ENCODE measurements at regions not wholly inside any gene's neighbourhood (a gene's known extent, or its start where the extent isn't known, plus 50 kb on each side); places are given as distances from the start of the nearest gene placed in this dataset.
A peak's percentile ranks its signal among the peaks of the same experiment; 100 is the strongest.
"Not testable (repeated sequence)": the region's sequence is repeated elsewhere in the genome, so short reads cannot be mapped to it uniquely, and the experiment has no call there.

DNA sequence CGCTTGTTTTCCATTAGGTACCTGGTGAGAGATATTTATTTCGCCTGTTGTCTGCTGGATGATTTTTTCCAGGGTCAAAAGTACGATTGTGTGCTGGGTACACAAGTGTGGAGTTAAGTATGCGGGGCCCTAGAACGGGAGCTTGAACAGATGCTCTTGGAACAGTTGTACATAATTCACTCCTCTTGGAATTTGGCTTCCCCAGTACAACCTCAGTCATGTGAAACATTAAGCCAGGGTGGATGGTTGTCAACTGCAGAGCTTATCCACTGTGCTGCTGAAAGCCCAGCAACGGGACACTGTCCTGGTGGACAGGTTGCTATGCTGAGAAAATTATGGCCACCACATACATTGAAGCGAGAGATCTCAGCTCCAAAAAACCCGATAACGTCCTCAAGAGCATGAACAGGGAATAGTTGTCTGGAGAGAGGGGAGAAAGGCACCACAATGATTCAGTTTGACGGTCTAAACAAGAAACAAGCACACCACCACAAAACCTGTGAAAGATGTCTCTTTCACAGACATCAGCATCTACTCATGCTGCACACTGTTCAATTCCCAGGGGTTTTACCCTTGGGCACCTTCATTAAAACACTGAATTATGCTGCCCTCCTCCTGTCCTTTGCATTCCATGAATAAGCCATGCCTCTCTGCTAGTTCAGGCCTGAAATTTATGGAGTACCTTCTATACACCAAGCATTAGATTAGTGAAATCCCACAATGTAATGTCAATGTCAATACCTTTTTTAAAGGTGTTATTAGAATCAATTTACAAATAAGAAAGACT is 176.8 kb upstream of the TRIB2 start:
- no peak for DNase-seq (ENCODE audit: low spot score)

DNA sequence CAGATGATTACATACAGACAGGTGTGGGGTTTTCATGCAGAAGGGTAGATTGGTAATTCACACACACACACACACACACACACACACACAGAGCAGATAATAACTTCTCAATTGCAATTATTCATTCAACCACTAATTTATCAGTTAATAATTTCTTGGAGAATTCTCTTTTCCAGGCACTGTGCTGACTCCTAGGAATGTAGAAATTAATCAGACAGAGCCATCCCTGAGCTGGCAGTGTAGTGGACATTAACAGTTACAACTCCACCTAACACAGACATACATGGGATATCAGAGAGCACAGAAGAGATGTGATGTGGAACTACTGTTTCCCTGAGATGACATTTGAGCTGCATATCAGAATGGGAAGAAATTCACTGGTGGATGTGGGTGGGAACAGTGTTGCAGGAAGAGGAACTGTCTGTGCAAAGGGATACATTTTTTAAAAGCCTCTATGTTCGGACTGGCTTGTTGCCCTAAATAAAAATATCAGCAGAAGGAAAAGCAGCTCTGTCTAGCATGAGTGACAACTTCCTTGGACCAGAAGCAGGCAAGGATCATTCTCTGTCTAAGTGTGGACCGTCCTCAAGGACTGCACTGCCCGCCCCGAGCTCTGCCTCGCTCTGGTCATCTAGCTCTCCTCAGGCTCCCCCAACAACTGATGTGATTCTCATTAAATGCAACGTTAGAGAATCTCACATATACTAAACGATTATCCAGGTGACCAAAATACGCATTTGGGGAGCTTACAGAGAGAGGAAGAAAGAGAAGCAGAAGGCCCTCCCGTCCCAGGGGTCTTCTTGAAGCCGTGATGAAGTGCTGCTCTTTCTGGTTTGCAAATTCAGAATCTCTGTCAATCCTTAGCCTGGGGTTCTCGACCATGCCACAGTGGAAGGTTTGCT is 173.4 kb upstream of the TRIB2 start:
- no peak for DNase-seq (ENCODE audit: low spot score)

DNA sequence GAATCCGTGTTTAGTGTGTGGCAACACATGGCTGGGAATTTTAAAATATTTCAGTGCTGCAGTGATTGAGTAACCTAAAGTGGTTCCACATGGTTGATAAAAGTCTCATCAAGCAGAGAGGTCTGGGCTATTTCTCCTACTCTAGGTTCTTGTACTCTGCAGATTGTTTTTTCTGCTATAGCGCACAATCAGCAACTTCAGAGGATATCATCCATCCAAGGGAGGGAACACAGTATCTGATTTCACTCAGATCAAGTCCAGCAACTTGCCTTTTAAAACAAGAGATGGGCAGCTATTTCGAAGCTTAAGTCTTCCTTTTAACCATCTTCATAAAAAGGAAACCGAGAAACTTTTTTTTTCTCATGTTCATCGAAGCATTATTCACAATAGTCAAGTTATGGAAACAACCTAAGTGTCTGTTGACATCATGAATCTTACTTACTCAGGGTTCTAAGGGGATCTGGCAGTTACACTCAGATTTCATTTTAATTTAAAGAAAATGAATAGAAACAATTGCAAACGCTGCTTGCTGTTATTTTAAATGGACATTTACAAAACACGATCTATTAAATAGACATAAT is 172.7 kb upstream of the TRIB2 start:
- peak; percentile 81 for DNase-seq (ENCODE audit: low spot score)

GRCh38 chr2:12547566-12548170 is 169.1 kb upstream of the TRIB2 start:
- no peak for DNase-seq (ENCODE audit: low spot score)

- no peak for DNase-seq (ENCODE audit: low spot score)
Measured at GRCh38 chr2:12548906-12549305, 167.8 kb upstream of the TRIB2 start.

- no peak for DNase-seq (ENCODE audit: low spot score)
Measured at GRCh38 chr2:12549641-12550040, 167.1 kb upstream of the TRIB2 start.

DNA sequence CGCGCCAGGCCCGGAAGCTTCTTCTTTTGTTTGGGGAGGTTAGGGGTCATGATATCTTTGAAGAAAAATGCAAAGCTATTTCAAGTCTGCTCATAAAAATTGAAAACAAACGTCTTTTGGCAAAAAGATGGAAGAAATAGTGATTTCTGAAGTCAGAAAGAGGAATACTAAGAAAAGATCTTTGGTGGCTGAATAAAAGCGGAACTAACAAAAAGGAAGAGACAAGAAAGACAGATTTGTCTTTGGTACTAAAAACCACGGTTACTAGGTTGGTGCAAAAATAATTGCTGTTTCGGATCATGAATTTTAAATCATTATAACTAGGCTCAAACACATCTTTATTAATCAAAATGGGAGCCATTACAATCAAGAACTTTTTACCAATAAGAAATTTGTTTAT is 164.6 kb upstream of the TRIB2 start:
- no peak for DNase-seq (ENCODE audit: low spot score)

- DNase-seq (ENCODE audit: low spot score) = no peak
Measured at GRCh38 chr2:12554224-12555011, 162.3 kb upstream of the TRIB2 start.

DNA sequence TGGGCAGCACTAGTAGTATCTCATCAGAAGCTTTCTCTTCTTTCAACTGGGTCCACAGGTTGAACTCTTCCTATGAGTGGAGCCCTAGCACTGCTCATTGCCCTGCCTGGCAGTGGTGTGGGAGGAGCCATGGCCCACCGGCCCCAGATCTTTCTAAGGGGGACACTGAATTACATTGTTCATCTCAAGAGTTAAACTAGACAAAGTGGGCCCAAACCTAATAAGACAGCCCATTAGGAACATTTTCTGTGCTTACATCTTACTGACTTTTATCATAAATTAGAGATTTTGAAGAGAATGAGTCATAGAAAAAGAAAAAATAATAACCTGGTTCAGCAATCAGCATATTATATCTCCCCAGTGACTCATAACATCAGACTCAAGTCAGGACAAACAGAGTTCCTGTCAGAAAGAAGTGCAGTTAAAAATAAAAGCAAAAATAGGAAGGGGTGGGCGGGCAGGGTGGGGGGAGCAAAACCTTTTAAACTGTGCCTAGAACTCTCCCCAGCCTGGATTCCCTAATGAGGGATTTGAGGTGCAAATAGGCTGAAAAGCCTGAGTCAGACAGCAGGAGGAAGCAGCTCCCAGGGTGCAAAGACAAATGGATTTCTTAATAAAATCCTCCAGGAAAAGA is 161.6 kb upstream of the TRIB2 start:
- DNase-seq (ENCODE audit: low spot score) = peak; percentile 79

DNA sequence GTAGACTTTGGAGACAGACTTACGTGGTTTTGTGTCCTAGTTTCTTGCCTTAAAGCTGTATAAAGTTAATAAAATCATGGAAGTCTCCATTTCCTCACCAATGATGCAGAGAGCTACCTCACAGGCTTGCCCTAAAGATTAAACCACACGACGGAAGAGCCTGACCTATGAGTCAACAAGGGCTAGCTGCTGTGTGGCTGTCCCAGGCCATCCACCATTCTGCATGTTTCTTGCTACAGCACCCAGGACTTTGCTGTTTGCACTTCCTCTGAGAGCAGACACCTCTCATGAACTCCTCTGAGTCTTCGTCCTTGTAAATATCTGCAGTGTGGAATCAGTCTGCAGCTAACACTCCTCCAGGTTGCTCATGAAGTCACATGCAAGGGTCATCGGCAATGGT is 160.0 kb upstream of the TRIB2 start:
- no peak for DNase-seq (ENCODE audit: low spot score)

DNA sequence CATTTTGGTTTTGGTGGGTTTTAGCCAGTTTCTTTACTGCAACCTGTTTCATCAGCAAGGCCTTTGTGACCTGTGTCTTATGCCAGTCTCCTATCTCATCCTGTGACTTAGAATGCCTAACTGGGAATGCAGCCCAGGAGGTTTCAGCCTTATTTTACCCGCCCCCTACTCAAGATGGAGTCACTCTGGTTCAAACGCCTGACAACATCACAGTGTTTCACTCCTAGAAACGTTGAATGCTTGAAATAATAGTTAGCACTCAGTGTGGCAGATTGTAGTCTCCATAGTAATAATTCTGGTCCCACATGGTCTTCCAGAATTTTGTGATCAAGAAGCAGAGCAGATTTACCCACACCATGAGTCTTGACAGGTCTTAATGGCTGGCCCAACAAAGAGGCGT is 159.0 kb upstream of the TRIB2 start:
- no peak for DNase-seq (ENCODE audit: low spot score)

GRCh38 chr2:12558519-12558918 is 158.2 kb upstream of the TRIB2 start:
- no peak for DNase-seq (ENCODE audit: low spot score)

DNA sequence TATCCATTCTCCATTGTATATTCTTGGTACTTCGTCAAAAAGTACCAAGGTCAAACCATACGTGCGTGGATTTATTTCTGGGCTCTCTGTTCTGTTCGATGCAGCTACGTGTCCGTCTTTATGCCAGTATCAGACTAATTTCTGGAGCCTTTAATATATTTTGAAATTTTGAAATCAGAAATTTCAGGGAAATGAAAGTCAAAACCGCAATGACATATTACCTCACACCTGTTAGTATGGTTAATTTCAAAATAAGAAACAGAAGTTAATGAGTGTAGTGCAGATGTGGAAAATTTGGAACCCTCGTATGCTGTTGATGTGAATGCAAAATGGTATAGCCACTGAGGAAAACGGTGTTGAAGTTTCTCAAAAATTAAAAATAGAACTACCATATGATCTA is 156.1 kb upstream of the TRIB2 start:
- DNase-seq (ENCODE audit: low spot score) = no peak

- DNase-seq (ENCODE audit: low spot score) = no peak
Measured at GRCh38 chr2:12567411-12567810, 149.3 kb upstream of the TRIB2 start.

DNA sequence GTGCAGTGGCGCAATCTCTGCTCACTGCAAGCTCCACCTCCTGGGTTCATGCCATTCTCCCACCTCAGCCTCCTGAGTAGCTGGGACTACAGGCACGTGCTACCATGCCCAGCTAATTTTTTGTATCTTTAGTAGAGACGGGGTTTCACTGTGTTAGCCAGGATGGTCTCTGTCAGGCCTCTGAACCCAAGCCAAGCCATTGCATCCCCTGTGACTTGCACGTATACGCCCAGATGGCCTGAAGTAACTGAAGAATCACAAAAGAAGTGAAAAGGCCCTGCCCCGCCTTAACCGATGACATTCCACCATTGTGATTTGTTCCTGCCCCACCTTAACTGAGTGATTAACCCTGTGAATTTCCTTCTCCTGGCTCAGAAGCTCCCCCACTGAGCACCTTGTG is 147.2 kb upstream of the TRIB2 start:
- not testable (repeated sequence) for DNase-seq (ENCODE audit: low spot score)

GRCh38 chr2:12569929-12570328 is 146.8 kb upstream of the TRIB2 start:
- not testable (repeated sequence) for DNase-seq (ENCODE audit: low spot score)

GRCh38 chr2:12577091-12577490 is 139.6 kb upstream of the TRIB2 start:
- DNase-seq (ENCODE audit: low spot score) = no peak

DNA sequence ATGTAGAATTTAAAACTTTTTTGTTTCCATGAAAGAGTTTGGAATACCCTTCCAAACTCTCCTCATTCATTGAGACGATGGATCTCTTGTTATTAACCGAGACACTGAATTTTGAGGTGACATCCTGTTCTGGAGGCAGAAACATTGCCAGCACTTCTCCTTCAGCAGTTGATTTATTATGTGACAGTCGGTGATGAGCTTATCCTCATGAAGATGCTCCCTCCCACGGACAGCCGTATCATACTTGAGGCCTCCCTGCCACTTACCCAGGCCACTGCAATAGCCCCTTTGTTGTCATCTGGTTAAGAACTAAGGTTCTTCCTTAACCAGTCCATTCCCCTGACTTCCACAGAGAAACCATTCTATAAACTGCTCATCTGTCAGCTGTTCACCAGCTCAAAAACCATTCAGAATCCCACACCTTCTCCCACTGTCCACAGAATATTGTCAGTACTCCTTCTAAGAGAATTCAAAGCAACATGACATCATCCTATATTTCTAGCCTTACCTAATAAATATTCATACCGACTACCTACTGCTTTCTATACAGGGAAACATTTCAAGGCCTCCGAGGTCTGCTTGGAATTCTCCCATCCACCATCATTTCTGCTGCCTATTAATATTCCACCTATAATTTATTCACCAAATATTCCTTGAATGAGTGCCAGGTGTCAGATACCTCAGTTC is 139.0 kb upstream of the TRIB2 start:
- DNase-seq (ENCODE audit: low spot score) = no peak

- no peak for DNase-seq (ENCODE audit: low spot score)
Measured at GRCh38 chr2:12579018-12579417, 137.7 kb upstream of the TRIB2 start.

DNA sequence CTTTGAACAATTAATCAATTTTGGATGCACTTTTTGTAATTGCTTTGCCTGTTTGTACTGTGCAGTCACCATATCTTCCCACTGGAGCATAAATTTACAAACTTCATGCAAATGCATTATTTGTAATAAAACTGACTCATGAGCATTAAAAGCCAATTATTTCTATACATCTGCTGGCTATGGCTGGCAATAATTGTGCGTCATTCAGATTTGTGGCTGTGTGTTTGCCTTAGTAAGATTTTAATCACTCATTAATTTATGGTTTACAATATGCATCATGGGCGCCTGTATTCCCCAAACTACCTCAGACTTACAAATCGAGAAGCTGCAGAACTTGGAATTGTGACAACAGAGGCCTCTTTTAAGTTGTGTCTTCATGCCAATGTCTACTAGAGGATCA is 132.4 kb upstream of the TRIB2 start:
- DNase-seq (ENCODE audit: low spot score) = no peak
